Astrocyte (in vitro differentiated cells and primary cell): ENCODE measurements at regions not wholly inside any gene's neighbourhood (a gene's known extent, or its start where the extent isn't known, plus 50 kb on each side); places are given as distances from the start of the nearest gene placed in this dataset.
A peak's percentile ranks its signal among the peaks of the same experiment; 100 is the strongest.

Experiments used
- DNase-seq: peaks from one replicate; pipeline ENCODE4 v3.0.0-alpha.2; 2010; ENCODE audit warnings: low read depth
- FAIRE-seq: peaks from 2 replicates; lab custom pipeline; 2011; peaks lifted over from hg19 to GRCh38; lab: Jason Lieb, UNC
- H2AFZ ChIP-seq: 2 replicates; pipeline ENCODE4 v1.6.0; 2012; ENCODE audit warnings: low read depth, low read length, inconsistent platforms
- H3K27ac ChIP-seq: 2 replicates; pipeline ENCODE4 v1.5.1; 2011; ENCODE audit warnings: low read depth, low read length, inconsistent platforms
- H3K27me3 ChIP-seq: 2 replicates; pipeline ENCODE4 v1.6.0; 2011; ENCODE audit warnings: low read length, inconsistent platforms; ENCODE audit not compliant: insufficient read depth
- H3K36me3 ChIP-seq: 2 replicates; pipeline ENCODE4 v1.5.1; 2011; ENCODE audit warnings: low read length, inconsistent platforms; ENCODE audit not compliant: insufficient read depth
- H3K4me1 ChIP-seq: 2 replicates; pipeline ENCODE4 v1.5.1; 2011; ENCODE audit warnings: low read length, inconsistent platforms; ENCODE audit not compliant: insufficient read depth
- H3K4me2 ChIP-seq: 2 replicates; pipeline ENCODE4 v1.6.0; 2012; ENCODE audit warnings: low read length, inconsistent platforms
- H3K4me3 ChIP-seq: 2 replicates; pipeline ENCODE4 v1.5.1; 2011; ENCODE audit warnings: low read depth, mild to moderate bottlenecking, low read length, inconsistent platforms; ENCODE audit not compliant: insufficient read depth
- H3K79me2 ChIP-seq: 2 replicates; pipeline ENCODE4 v1.6.0; 2012; ENCODE audit warnings: mild to moderate bottlenecking, low read length, inconsistent platforms; ENCODE audit not compliant: insufficient read depth
- H3K9ac ChIP-seq: 2 replicates; pipeline ENCODE4 v1.6.0; 2012; ENCODE audit warnings: mild to moderate bottlenecking, low read length, inconsistent platforms
- H3K9me3 ChIP-seq: 2 replicates; pipeline ENCODE4 v1.5.1; 2012; ENCODE audit warnings: low read depth, mild to moderate bottlenecking, low read length, inconsistent platforms; ENCODE audit not compliant: insufficient read depth
- H4K20me1 ChIP-seq: 2 replicates; pipeline ENCODE4 v1.6.0; 2012; ENCODE audit warnings: low read length, inconsistent platforms; ENCODE audit not compliant: insufficient read depth
- H3K27ac Mint-ChIP-seq: one replicate; pipeline ENCODE4 v1.8.0; 2021; ENCODE audit warnings: mild to moderate bottlenecking, mixed read lengths; ENCODE audit not compliant: unreplicated experiment
- H3K27me3 Mint-ChIP-seq: one replicate; pipeline ENCODE4 v1.8.0; 2021; ENCODE audit warnings: low read depth, mixed read lengths; ENCODE audit not compliant: unreplicated experiment
- H3K36me3 Mint-ChIP-seq: one replicate; pipeline ENCODE4 v1.8.0; 2021; ENCODE audit warnings: low read depth, mixed read lengths; ENCODE audit not compliant: unreplicated experiment
- H3K4me1 Mint-ChIP-seq: one replicate; pipeline ENCODE4 v1.8.0; 2021; ENCODE audit warnings: low read depth, mixed read lengths; ENCODE audit not compliant: unreplicated experiment
- H3K4me3 Mint-ChIP-seq: one replicate; pipeline ENCODE4 v1.8.0; 2021; ENCODE audit warnings: mild to moderate bottlenecking, moderate library complexity, mixed read lengths; ENCODE audit not compliant: unreplicated experiment
- H3K9me3 Mint-ChIP-seq: one replicate; pipeline ENCODE4 v1.8.0; 2021; ENCODE audit warnings: mild to moderate bottlenecking, mixed read lengths; ENCODE audit not compliant: unreplicated experiment
- EZH2 ChIP-seq: IDR thresholded peaks from 2 replicates; pipeline ENCODE4 v1.6.1; 2012; ENCODE audit warnings: mild to moderate bottlenecking, low read length, inconsistent platforms; ENCODE audit not compliant: insufficient read depth
- TF ChIP-seq, protein P1 (sequence below): IDR thresholded peaks from 2 replicates; pipeline ENCODE4 v1.5.1; 2011; ENCODE audit warnings: low read depth, mild to moderate bottlenecking, inconsistent platforms, low read length, moderate library complexity; ENCODE audit not compliant: insufficient read depth

DNA sequence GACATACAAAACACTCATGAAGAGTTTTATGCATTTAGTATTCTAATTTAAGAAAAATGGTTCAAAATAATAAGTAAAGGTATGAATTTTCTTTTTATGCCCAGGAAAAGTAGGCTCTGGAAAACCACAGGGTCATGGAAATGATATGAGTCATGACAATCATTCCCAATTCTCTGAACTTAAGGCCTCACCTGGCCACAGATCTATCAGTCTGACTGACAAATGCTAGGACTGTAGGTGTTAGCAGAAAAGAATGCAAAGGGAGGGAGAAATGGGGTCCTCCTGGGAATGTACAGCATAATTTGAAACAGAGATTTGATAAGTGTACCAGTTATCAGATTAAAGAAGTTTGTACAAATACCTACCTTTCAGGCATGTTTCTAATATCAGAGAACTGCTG is 270.5 kb upstream of the ARSJ start:
- Histone ChIP-seq H3K9ac (no peak overlapping the region), H2AFZ (no peak overlapping the region), H3K36me3 (no peaks in the 10 kb centered on the region), H4K20me1 (no peaks in the 10 kb centered on the region), H3K79me2 (no peaks in the 10 kb centered on the region), H3K4me3 (no peak overlapping the region), H3K27ac (no peak overlapping the region), H3K9me3 (no peaks in the 10 kb centered on the region), H3K4me1 (no peaks in the 10 kb centered on the region), H3K27me3 (no peaks in the 10 kb centered on the region), H3K4me2 (no peak overlapping the region)
- no peak overlapping the region for H3K4me3 Mint-ChIP-seq
- no peak for TF ChIP-seq EZH2
- TF ChIP-seq, protein P1, sequence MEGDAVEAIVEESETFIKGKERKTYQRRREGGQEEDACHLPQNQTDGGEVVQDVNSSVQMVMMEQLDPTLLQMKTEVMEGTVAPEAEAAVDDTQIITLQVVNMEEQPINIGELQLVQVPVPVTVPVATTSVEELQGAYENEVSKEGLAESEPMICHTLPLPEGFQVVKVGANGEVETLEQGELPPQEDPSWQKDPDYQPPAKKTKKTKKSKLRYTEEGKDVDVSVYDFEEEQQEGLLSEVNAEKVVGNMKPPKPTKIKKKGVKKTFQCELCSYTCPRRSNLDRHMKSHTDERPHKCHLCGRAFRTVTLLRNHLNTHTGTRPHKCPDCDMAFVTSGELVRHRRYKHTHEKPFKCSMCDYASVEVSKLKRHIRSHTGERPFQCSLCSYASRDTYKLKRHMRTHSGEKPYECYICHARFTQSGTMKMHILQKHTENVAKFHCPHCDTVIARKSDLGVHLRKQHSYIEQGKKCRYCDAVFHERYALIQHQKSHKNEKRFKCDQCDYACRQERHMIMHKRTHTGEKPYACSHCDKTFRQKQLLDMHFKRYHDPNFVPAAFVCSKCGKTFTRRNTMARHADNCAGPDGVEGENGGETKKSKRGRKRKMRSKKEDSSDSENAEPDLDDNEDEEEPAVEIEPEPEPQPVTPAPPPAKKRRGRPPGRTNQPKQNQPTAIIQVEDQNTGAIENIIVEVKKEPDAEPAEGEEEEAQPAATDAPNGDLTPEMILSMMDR, result no peak
- H3K36me3 Mint-ChIP-seq, result no peaks in the 10 kb centered on the region
- FAIRE-seq, result no peak
- peaks cover 3% of the 10 kb centered on the region for H3K4me1 Mint-ChIP-seq
- no peaks in the 10 kb centered on the region for H3K27me3 Mint-ChIP-seq
- peak; percentile 27 for DNase-seq
- no peak overlapping the region for H3K27ac Mint-ChIP-seq
- peaks cover 12% of the 10 kb centered on the region for H3K9me3 Mint-ChIP-seq

DNA sequence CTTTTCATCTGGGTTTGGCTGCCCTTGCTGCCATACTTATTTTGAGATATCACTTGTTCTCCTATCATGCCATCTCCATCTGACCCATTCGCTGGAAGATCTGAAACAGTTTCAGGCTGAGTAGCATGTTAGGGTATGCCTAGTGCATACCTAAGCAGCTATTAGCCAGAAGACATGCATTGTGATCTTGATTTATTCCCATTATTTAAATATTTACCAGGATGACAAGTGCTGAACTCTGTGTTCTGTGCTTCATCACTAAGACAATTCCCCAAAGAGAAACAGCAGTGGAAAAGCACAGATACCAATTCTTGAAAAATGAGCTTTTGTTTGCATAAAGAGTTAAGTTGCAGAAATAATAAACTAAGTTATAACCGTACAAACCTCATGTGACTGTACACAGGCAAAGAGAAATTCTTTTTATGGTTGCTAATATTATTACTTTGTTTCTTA is 271.0 kb upstream of the ARSJ start:
- Histone ChIP-seq H3K36me3 (no peaks in the 10 kb centered on the region), H3K9ac (no peak overlapping the region), H4K20me1 (no peaks in the 10 kb centered on the region), H3K4me2 (no peak overlapping the region), H3K9me3 (no peaks in the 10 kb centered on the region), H2AFZ (no peak overlapping the region), H3K4me1 (no peaks in the 10 kb centered on the region), H3K27ac (no peak overlapping the region), H3K79me2 (no peaks in the 10 kb centered on the region), H3K27me3 (no peaks in the 10 kb centered on the region), H3K4me3 (no peak overlapping the region)
- H3K4me3 Mint-ChIP-seq, result no peak overlapping the region
- H3K27ac Mint-ChIP-seq, result no peak overlapping the region
- no peak for FAIRE-seq
- H3K9me3 Mint-ChIP-seq, result peaks cover 12% of the 10 kb centered on the region
- no peaks in the 10 kb centered on the region for H3K27me3 Mint-ChIP-seq
- TF ChIP-seq, protein P1, result no peak
- TF ChIP-seq EZH2, result no peak
- DNase-seq, result no peak
- no peaks in the 10 kb centered on the region for H3K36me3 Mint-ChIP-seq
- peaks cover 3% of the 10 kb centered on the region for H3K4me1 Mint-ChIP-seq

DNA sequence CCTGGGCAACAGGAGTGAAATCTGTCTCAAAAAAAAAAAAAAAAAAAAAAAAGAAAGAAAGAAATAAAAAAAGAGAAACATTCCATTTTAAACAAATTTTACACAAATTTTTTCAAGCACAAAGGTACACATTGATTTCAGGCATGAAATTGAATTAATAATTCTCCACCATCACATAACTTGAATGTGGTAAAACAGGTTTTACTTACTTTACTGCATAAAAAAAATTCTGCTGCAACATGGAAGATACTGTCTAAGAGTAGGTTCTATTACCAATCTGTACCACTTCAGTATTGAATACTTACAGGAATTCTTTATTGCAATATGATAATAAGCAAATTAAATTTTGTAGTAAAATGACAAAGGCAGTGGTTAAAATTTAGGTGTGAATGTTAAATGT is 271.6 kb upstream of the ARSJ start:
- no peak for DNase-seq
- no peaks in the 10 kb centered on the region for H3K27me3 Mint-ChIP-seq
- no peaks in the 10 kb centered on the region for H3K79me2 ChIP-seq
- H3K9ac ChIP-seq, result no peak overlapping the region
- H3K4me1 ChIP-seq, result no peaks in the 10 kb centered on the region
- TF ChIP-seq, protein P1, result no peak
- TF ChIP-seq EZH2, result no peak
- no peak overlapping the region for H3K4me2 ChIP-seq
- H3K4me3 ChIP-seq, result no peak overlapping the region
- H3K4me1 Mint-ChIP-seq, result peaks cover 3% of the 10 kb centered on the region
- no peak for FAIRE-seq
- no peaks in the 10 kb centered on the region for H3K36me3 ChIP-seq
- no peak overlapping the region for H3K27ac Mint-ChIP-seq
- no peaks in the 10 kb centered on the region for H3K9me3 ChIP-seq
- H4K20me1 ChIP-seq, result no peaks in the 10 kb centered on the region
- no peaks in the 10 kb centered on the region for H3K27me3 ChIP-seq
- no peaks in the 10 kb centered on the region for H3K36me3 Mint-ChIP-seq
- no peak overlapping the region for H3K4me3 Mint-ChIP-seq
- H3K9me3 Mint-ChIP-seq, result peaks cover 12% of the 10 kb centered on the region
- H3K27ac ChIP-seq, result no peak overlapping the region
- no peak overlapping the region for H2AFZ ChIP-seq
